HG03103 (cell line): ENCODE measurements at regions not wholly inside any gene's neighbourhood (a gene's known extent, or its start where the extent isn't known, plus 50 kb on each side); places are given as distances from the start of the nearest gene placed in this dataset.

ENCODE experiments used
- ATAC-seq: cut with Tn5 transposase; IDR thresholded peaks from one replicate; pipeline ENCODE4 v1.9.1; 2021; ENCODE audit warnings: low read depth; ENCODE audit not compliant: unreplicated experiment

- ATAC-seq, result no peak
Observed at GRCh38 chr15:93683651-93684050, 547.7 kb upstream of the MCTP2 start.

GRCh38 chr15:93671387-93671943, 559.9 kb upstream of the MCTP2 start:
- no peak for ATAC-seq

- ATAC-seq, result no peak
Observed at GRCh38 chr15:93670931-93671330, 560.4 kb upstream of the MCTP2 start.

GRCh38 chr15:93664213-93664956, 567.0 kb upstream of the MCTP2 start:
- no peak for ATAC-seq

GRCh38 chr15:93662162-93662885, 569.0 kb upstream of the MCTP2 start:
- no peak for ATAC-seq

- ATAC-seq, result no peak
Observed at GRCh38 chr15:93658026-93658816, 569.2 kb upstream of the RGMA start.

DNA sequence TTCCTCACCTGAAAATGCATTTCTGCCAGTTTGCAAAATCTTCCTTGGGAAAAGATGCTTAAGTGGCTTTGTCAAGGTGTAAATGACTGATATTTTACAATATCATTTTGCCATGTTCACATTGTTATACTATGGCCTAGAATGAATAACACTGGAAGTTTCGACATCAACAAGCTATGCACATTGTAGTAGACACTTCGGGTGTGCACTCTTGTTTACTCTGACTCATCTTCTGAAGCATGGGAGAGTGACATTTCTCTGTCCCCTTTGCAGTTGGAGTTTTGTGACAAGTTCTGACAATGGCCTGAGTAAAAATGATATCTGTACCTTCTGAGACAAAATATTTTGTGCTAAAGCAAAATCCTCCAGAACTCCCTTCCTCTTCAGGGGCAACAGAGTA, 567.0 kb upstream of the RGMA start:
- no peak for ATAC-seq

GRCh38 chr15:93649691-93650235, 560.8 kb upstream of the RGMA start:
- no peak for ATAC-seq

- no peak for ATAC-seq
Observed at GRCh38 chr15:93646193-93646592, 557.2 kb upstream of the RGMA start.

DNA sequence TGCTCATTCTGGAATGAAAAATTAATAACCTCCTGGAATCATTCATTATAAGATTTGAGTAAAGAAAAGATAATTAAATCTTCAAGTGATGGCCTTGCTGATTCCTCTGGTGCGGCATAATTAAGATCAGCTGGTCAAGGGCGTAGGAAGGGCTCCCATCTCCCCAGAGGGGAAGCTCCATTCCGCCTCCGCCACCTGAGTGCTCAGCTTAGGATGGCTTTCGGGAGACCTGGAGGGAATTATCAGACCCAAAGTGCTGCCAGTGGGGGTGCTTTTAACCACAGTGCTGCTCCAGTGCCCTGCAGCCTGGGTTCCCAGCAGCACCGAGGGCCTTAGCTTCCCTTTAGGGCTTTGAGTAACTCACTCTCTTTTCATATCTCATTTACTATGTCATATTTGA, 556.6 kb upstream of the RGMA start:
- ATAC-seq, result no peak

DNA sequence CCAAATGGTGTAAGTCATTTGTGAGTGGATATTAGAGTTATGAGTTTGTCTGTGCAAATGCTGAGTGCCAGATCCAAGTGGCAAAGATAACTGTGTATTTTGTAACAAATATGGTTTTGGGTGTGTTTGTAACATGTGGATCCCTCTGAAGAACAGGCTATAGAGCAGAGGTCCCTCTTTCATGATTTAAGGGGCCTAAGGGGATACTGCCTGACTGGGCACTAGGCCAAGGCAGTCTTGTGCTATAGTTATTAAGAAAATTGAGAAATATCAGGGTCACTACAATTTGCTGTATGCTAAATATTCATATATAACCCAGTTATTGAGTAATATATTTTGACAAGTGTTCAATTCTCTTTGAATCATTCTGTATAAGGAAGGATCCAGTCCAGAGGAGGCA, 555.6 kb upstream of the RGMA start:
- no peak for ATAC-seq

GRCh38 chr15:93640411-93640962, 551.5 kb upstream of the RGMA start:
- no peak for ATAC-seq

- no peak for ATAC-seq
Observed at GRCh38 chr15:93631958-93632618, 543.1 kb upstream of the RGMA start.

- no peak for ATAC-seq
Observed at GRCh38 chr15:93619597-93619996, 530.6 kb upstream of the RGMA start.

DNA sequence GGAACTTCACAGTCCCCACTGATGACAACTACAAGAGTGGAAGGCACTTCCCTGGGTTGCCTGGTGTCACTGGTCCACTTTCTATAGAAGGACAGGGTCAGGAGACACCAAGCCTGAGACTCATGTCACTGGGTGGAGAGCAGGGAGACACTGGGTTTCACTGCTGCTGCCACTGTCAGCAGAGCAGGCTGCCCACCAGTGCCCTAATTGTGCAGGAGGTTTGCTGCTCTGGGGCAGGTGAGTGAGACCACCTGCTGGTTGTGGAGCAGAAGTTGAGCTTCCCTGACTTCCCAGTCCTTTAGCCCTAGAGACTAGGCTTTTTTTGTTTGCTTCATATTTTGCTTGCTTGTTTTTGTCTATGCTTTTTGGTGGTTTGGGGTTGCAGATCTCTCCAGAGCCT, 528.4 kb upstream of the RGMA start:
- no peak for ATAC-seq

DNA sequence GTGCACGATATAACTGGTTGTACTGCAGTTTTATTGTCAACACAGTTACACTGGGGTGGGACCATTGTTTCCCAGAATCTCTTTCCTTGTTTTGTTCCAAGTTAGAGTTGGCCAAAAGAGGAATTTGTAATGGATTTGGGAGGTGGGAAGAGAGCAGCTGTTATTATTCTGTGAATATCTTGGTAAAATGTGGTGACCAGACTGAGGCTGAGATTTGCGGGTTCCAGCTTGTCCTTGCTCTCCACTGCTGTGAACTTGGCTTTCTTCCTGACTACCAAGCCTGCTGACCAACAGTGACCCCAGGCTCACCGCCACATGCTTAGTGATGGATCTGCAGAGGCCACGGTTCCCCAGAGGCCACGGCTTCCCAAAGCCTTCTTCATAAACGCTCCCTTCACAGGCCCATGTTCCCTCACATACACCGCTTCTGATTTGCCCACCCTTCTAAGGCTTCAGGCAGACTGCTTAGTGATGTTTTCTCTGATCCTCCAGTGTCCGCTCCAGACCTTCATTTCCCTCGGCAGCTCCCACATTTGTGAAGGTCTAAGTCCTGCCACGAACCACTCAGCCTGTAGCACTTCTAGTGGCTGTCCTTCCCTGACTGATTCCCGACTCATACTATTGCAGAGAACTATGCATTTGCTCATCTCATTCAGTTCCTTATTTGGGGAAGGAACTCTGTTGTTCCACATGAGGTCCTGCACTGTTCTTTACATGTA, 525.5 kb upstream of the RGMA start:
- ATAC-seq, result no peak

GRCh38 chr15:93613386-93613785, 524.4 kb upstream of the RGMA start:
- no peak for ATAC-seq

DNA sequence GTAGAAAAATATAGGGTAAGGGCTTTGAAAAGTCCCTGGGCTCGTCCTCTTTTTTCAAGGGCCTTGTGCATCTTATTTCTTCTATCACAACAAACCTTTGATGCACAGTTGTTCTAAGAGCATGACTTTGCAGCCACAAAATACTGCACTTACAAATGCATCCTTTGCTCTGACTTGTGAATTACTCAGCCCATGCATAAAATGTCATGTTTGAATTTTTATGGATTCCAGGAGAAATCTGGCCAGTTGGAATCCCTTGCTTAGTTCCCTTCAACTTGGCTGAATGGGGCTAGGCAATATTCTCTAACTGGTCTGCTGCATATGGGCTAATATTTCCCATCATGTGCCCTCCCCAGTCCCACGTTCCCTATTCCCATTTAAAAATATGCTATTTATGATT, 523.9 kb upstream of the RGMA start:
- no peak for ATAC-seq

- no peak for ATAC-seq
Observed at GRCh38 chr15:93610944-93611343, 521.9 kb upstream of the RGMA start.
